ENCODE measurements at regions not wholly inside any gene's neighbourhood (a gene's known extent, or its start where the extent isn't known, plus 50 kb on each side); places are given as distances from the start of the nearest gene placed in this dataset.

GRCh38 chr1:148293651-148294050 is 141.6 kb upstream of the NBPF11 start (continued):
- TF ChIP-seq ZNF589 (CRISPR knock-in tag; conservative IDR thresholded peaks at IDR 0.05) (no peak), FOXA1 (IDR thresholded peaks at IDR 0.05) (no peak), FOXA1 (CRISPR knock-in tag; IDR thresholded peaks at IDR 0.05) (no peak), DDIT3 (CRISPR knock-in tag; IDR thresholded peaks at IDR 0.05) (no peak), XRCC5 (optimal IDR thresholded peaks at IDR 0.05; ENCODE audit: low read length) (no peak), SKIL (CRISPR knock-in tag; IDR thresholded peaks at IDR 0.05; ENCODE audit: borderline replicate concordance) (no peak), SP2 (CRISPR knock-in tag; IDR thresholded peaks at IDR 0.05) (no peak)

GRCh38 chr1:148292915-148293314 is 140.8 kb upstream of the NBPF11 start:
- no peak for ATAC-seq
- H2AFZ ChIP-seq (ENCODE audit: low read length) = no peak overlapping the region
- in situ Hi-C loops (cut with HindIII; ENCODE audit: extremely low pct_ligation_motif_present, low pct_unique_long_range_greater_than_20kb) = no loop called here
- H3K9ac ChIP-seq (ENCODE audit: insufficient read depth, low read depth, low read length) = no peak overlapping the region
- no peak for FAIRE-seq
- DNase-seq (ENCODE audit: low spot score) = no peak
- no peaks in the 10 kb centered on the region for H3K4me1 ChIP-seq (ENCODE audit: insufficient read depth, low read length)
- H3K4me3 ChIP-seq (replicated peaks in 1 of 3; ENCODE audit: insufficient read depth in 1 of 3, low read depth in 2 of 3, low read length in 3 of 3) = no peak overlapping the region
- ChIA-PET POLR2A (no interaction called here), CTCF (ENCODE audit: low intra/inter-chr PET ratio, low total read pairs) (no interaction called here)
- WGBS (ENCODE audit: low lambda C conversion rate) = 2% methylated on average over 2 of the region's 2 CpGs
- H3K4me2 ChIP-seq (ENCODE audit: low read depth, low read length) = no peak overlapping the region
- TF ChIP-seq SMYD3 (CRISPR knock-in tag; IDR thresholded peaks at IDR 0.05) (no peak), ZNF10 (CRISPR knock-in tag; IDR thresholded peaks at IDR 0.05; ENCODE audit: borderline replicate concordance, low read depth) (no peak), SNRNP70 (IDR thresholded peaks at IDR 0.05; ENCODE audit: low read depth, low read length) (no peak), ZFP36 (IDR thresholded peaks at IDR 0.05; ENCODE audit: borderline replicate concordance, low read depth, low read length, partially characterized antibody) (no peak), GATAD2A (CRISPR knock-in tag; IDR thresholded peaks at IDR 0.05) (no peak), NR2F6 (IDR thresholded peaks at IDR 0.05) (no peak), NR2F6 (CRISPR knock-in tag; IDR thresholded peaks at IDR 0.05) (no peak)
- no peak overlapping the region for H3K27ac ChIP-seq (ENCODE audit: extremely low read length, insufficient read depth, low read length)
- no TSS peak for BruUV-seq (replicated peaks)
- H3K79me2 ChIP-seq (ENCODE audit: insufficient read depth, low read length) = no peaks in the 10 kb centered on the region
- intact Hi-C loops (cut with micrococcal nuclease; ENCODE audit: unreplicated experiment) = no loop called here
- H3K9me3 ChIP-seq (ENCODE audit: low read length) = peaks cover 21% of the 10 kb centered on the region
- no peaks in the 10 kb centered on the region for H3K36me3 ChIP-seq (replicated peaks in 1 of 2; ENCODE audit: control insufficient read depth in 1 of 2, insufficient read depth in 2 of 2, low read length in 2 of 2)
- no peaks in the 10 kb centered on the region for H3K27me3 ChIP-seq (ENCODE audit: control insufficient read depth in 1 of 2, insufficient read depth in 2 of 2, low read length in 2 of 2)
- H4K20me1 ChIP-seq (ENCODE audit: insufficient read depth, low read length) = no peaks in the 10 kb centered on the region
